Keratinocyte (primary cell): ENCODE measurements at regions not wholly inside any gene's neighbourhood (a gene's known extent, or its start where the extent isn't known, plus 50 kb on each side); places are given as distances from the start of the nearest gene placed in this dataset.
"Not testable (repeated sequence)": the region's sequence is repeated elsewhere in the genome, so short reads cannot be mapped to it uniquely, and the experiment has no call there.

Experiments used
- DNase-seq: peaks from one replicate; pipeline ENCODE4 v3.0.0-alpha.2; 2011; ENCODE audit warnings: low read depth, missing footprints, low spot score
- FAIRE-seq: peaks from 2 replicates; lab custom pipeline; 2011; peaks lifted over from hg19 to GRCh38; lab: Jason Lieb, UNC
- H2AFZ ChIP-seq: 2 replicates; pipeline ENCODE4 v1.6.0; 2012; ENCODE audit warnings: low read length, control low read depth, inconsistent platforms; ENCODE audit not compliant: control insufficient read depth
- H3K27ac ChIP-seq: 2 replicates; pipeline ENCODE4 v1.5.1; 2011; ENCODE audit warnings: low read length; ENCODE audit not compliant: control insufficient read depth, insufficient read depth
- H3K27me3 ChIP-seq: 3 replicates; pipeline ENCODE4 v1.6.0; 2011; ENCODE audit warnings: low read length; ENCODE audit not compliant: control insufficient read depth, insufficient read depth; ENCODE audit errors: extremely low read depth
- H3K36me3 ChIP-seq, 2 experiments: 2 replicates in 1 of 2; 3 replicates in 1 of 2; pipeline ENCODE4 v1.5.1; 2011; ENCODE audit warnings: low read length in 2 of 2, mild to moderate bottlenecking in 1 of 2; ENCODE audit not compliant: control insufficient read depth in 2 of 2, insufficient read depth in 2 of 2; ENCODE audit errors: extremely low read depth in 1 of 2
- H3K4me1 ChIP-seq: 3 replicates; pipeline ENCODE4 v1.5.1; 2011; ENCODE audit warnings: low read length; ENCODE audit not compliant: control insufficient read depth, insufficient read depth; ENCODE audit errors: extremely low read depth
- H3K4me2 ChIP-seq: 3 replicates; pipeline ENCODE4 v1.6.0; 2011; ENCODE audit warnings: low read depth, low read length; ENCODE audit not compliant: control insufficient read depth, insufficient read depth; ENCODE audit errors: extremely low read depth
- H3K4me3 ChIP-seq, 3 experiments: fragments of 200-600 bp in 1 of 3; sonication (generic) in 1 of 3; 2 replicates in 2 of 3; 3 replicates in 1 of 3; pipeline ENCODE4 v1.5.1; 2011 to 2016; ENCODE audit warnings: low read length in 3 of 3, mild to moderate bottlenecking in 3 of 3, control low read depth in 2 of 3, inconsistent platforms in 1 of 3, low read depth in 1 of 3, mixed read lengths in 1 of 3, mixed run types in 1 of 3, moderate library complexity in 1 of 3; ENCODE audit not compliant: control insufficient read depth in 2 of 3, insufficient read depth in 2 of 3; ENCODE audit errors: extremely low read depth in 1 of 3
- H3K79me2 ChIP-seq: 2 replicates; pipeline ENCODE4 v1.6.0; 2012; ENCODE audit warnings: low read length; ENCODE audit not compliant: control insufficient read depth, insufficient read depth
- H3K9ac ChIP-seq: 3 replicates; pipeline ENCODE4 v1.6.0; 2011; ENCODE audit warnings: low read length; ENCODE audit not compliant: control insufficient read depth, insufficient read depth; ENCODE audit errors: extremely low read depth
- H3K9me1 ChIP-seq: 3 replicates; pipeline ENCODE4 v1.6.0; 2011; ENCODE audit warnings: low read length; ENCODE audit not compliant: control insufficient read depth, insufficient read depth; ENCODE audit errors: extremely low read depth
- H3K9me3 ChIP-seq: 2 replicates; pipeline ENCODE4 v1.5.1; 2012; ENCODE audit warnings: low read depth, low read length; ENCODE audit not compliant: control insufficient read depth
- H4K20me1 ChIP-seq: 3 replicates; pipeline ENCODE4 v1.6.0; 2011; ENCODE audit warnings: low read length; ENCODE audit not compliant: control insufficient read depth, insufficient read depth; ENCODE audit errors: extremely low read depth
- EZH2 ChIP-seq: IDR thresholded peaks from one replicate; pipeline ENCODE4 v1.6.1; 2012; ENCODE audit warnings: inconsistent platforms, mild to moderate bottlenecking, low read length, moderate library complexity
- dilution Hi-C: fragments of 300-500 bp; cut with MboI; formaldehyde crosslinking; loops from one replicate; pipeline ENCODE4 v1.7.0; 2020; ENCODE audit warnings: low sequenced_read_pairs; ENCODE audit not compliant: extremely low pct_ligation_motif_present
- TF ChIP-seq, protein P1 (sequence below), 3 experiments: IDR thresholded peaks in 1 of 3; conservative IDR thresholded peaks in 1 of 3; optimal IDR thresholded peaks in 1 of 3; 2 replicates in 2 of 3; 3 replicates in 1 of 3; pipeline versions ENCODE3 to v1.5.1; 2011; ENCODE audit warnings: low read length in 3 of 3, mild to moderate bottlenecking in 3 of 3, moderate library complexity in 2 of 3, control low read depth in 1 of 3, inconsistent platforms in 1 of 3; ENCODE audit not compliant: insufficient read depth in 2 of 3; ENCODE audit errors: extremely low read depth in 1 of 3

DNA sequence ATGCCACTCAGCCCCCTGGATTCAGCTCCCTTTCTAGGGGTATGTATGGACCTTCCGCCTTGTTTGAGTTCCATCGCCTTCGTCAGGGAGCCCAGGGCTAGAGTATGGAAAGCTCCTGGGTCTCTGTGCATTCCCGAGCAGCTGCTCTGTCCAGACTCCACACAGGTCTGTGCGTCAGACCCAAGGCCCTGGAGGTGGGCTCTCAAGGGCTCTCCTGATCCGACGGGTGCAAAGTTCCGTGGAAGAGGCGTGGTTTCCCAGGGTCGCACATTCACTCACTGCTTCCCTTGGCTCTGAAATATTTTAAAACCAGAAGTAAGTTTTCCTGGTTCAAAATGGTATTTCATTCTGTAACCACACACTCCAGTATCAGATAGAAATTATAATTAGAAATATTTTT, 863.2 kb downstream of the TRIML1 start:
- Histone ChIP-seq H3K27ac (no peak overlapping the region), H2AFZ (no peak overlapping the region), H4K20me1 (no peaks in the 10 kb centered on the region), H3K36me3 (no peaks in the 10 kb centered on the region), H3K9me3 (peaks cover 4% of the 10 kb centered on the region), H3K9me1 (no peaks in the 10 kb centered on the region), H3K4me1 (no peaks in the 10 kb centered on the region), H3K4me3 (no peak overlapping the region), H3K27me3 (no peaks in the 10 kb centered on the region), H3K4me2 (no peak overlapping the region), H3K79me2 (no peaks in the 10 kb centered on the region), H3K9ac (no peak overlapping the region)
- TF ChIP-seq EZH2 = no peak
- TF ChIP-seq, protein P1, sequence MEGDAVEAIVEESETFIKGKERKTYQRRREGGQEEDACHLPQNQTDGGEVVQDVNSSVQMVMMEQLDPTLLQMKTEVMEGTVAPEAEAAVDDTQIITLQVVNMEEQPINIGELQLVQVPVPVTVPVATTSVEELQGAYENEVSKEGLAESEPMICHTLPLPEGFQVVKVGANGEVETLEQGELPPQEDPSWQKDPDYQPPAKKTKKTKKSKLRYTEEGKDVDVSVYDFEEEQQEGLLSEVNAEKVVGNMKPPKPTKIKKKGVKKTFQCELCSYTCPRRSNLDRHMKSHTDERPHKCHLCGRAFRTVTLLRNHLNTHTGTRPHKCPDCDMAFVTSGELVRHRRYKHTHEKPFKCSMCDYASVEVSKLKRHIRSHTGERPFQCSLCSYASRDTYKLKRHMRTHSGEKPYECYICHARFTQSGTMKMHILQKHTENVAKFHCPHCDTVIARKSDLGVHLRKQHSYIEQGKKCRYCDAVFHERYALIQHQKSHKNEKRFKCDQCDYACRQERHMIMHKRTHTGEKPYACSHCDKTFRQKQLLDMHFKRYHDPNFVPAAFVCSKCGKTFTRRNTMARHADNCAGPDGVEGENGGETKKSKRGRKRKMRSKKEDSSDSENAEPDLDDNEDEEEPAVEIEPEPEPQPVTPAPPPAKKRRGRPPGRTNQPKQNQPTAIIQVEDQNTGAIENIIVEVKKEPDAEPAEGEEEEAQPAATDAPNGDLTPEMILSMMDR (optimal IDR thresholded peaks at IDR 0.05 in 1 of 3, IDR thresholded peaks at IDR 0.05 in 1 of 3, conservative IDR thresholded peaks at IDR 0.05 in 1 of 3; ENCODE audit: extremely low read depth in 1 of 3, insufficient read depth in 2 of 3, low read length in 3 of 3) = no peak
- dilution Hi-C loops = no loop called here
- no peak for DNase-seq
- FAIRE-seq = no peak

DNA sequence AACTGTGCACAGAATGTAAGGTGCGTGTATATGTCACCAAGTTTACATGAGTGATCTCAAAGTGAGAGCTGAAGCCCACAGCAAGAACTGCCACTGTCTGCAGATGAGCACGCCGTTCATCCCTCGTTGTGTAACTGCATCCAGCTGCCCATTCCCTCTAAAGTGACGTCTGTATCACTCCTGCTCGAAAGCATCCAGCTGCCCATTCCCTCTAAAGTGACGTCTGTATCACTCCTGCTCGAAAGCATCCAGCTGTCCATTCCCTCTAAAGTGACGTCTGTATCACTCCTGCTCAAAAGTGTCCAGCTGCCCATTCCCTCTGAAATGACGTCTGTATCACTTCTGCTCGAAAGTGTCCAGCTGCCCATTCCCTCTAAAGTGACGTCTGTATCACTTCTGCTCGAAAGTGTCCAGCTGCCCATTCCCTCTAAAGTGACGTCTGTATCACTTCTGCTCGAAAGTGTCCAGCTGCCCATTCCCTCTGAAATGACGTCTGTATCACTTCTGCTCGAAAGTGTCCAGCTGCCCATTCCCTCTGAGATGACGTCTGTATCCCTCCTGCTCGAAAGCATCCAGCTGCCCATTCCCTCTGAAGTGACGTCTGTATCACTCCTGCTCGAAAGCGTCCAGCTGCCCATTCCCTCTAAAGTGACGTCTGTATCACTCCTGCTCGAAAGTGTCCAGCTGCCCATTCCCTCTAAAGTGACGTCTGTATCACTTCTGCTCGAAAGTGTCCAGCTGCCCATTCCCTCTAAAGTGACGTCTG, 871.4 kb downstream of the TRIML1 start:
- H3K27me3 ChIP-seq, H3K9me1 ChIP-seq, H4K20me1 ChIP-seq, H3K27ac ChIP-seq, DNase-seq, H3K9ac ChIP-seq, H3K4me1 ChIP-seq, H3K9me3 ChIP-seq, H3K4me2 ChIP-seq, dilution Hi-C loops, H3K36me3 ChIP-seq, FAIRE-seq, H3K4me3 ChIP-seq, H2AFZ ChIP-seq, H3K79me2 ChIP-seq: not testable (repeated sequence)

DNA sequence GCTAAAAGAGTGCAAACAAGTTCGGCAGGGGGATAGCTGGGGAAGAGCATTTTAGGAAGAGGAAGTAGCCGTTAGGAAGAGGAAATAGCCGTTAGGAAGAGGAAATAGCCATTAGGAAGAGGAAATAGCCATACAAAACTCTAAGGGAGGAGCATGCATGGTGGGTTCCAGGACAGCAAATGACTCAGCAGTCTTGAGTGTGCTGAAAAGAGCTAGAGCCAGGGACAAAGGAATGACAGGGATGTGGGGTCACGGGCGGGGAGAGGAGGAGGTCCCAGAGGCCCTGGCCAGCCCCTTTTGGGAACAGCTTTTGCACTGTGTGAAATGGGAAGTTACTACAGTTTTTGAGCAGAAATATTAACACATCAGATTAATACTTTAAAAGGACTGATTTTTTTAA, 882.6 kb downstream of the TRIML1 start:
- Histone ChIP-seq H3K79me2 (no peaks in the 10 kb centered on the region), H3K4me2 (no peak overlapping the region), H3K27ac (no peak overlapping the region), H4K20me1 (no peaks in the 10 kb centered on the region), H3K9ac (no peak overlapping the region), H3K4me3 (no peak overlapping the region), H3K9me3 (peaks cover 3% of the 10 kb centered on the region), H3K9me1 (no peaks in the 10 kb centered on the region), H3K4me1 (no peaks in the 10 kb centered on the region), H3K36me3 (no peaks in the 10 kb centered on the region), H2AFZ (no peak overlapping the region), H3K27me3 (no peaks in the 10 kb centered on the region)
- dilution Hi-C loops = no loop called here
- no peak for FAIRE-seq
- TF ChIP-seq, protein P1 (optimal IDR thresholded peaks at IDR 0.05 in 1 of 3, IDR thresholded peaks at IDR 0.05 in 1 of 3, conservative IDR thresholded peaks at IDR 0.05 in 1 of 3; ENCODE audit: extremely low read depth in 1 of 3, insufficient read depth in 2 of 3, low read length in 3 of 3) = no peak
- no peak for TF ChIP-seq EZH2
- no peak for DNase-seq
